ENCODE measurements at regions not wholly inside any gene's neighbourhood (a gene's known extent, or its start where the extent isn't known, plus 50 kb on each side); places are given as distances from the start of the nearest gene placed in this dataset.

DNA sequence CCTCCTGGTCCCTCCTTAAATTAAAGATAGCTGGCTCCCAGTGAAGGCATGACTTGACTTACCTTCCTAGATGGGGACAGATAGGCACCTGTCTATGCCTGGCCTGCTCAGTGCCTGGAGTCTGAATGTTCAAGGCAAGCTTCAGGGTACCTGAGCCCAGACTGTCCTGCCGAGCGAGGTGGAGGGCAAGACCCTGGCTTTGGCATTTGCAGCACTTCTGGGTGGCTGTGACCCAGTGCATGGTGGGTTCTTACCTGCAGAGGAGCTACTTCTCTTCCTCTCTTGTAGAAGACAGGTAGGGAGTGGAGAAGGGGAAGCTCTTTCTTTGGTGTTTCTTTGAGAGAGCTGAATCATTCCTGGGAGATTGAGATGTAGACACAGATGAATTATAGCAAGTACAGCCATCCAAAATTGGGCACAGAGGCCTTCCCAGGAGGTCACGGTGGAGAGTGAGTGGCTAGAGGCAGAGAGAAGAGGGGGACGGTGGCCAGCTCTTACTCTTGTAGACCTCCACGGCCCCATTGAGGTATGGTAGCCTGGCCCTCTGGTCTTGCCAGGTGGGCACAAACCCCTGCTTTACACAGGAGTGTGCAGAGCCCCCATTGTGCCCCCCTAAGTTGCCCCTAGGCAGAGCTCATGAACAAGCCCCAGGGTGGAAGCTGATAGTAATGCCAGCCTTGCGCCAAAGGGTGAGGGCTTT is 402.5 kb upstream of the TPM1 start:
- TF ChIP-seq EZH2 (IDR thresholded peaks at IDR 0.05; ENCODE audit: low read length): no peak
- TF ChIP-seq, protein P1, sequence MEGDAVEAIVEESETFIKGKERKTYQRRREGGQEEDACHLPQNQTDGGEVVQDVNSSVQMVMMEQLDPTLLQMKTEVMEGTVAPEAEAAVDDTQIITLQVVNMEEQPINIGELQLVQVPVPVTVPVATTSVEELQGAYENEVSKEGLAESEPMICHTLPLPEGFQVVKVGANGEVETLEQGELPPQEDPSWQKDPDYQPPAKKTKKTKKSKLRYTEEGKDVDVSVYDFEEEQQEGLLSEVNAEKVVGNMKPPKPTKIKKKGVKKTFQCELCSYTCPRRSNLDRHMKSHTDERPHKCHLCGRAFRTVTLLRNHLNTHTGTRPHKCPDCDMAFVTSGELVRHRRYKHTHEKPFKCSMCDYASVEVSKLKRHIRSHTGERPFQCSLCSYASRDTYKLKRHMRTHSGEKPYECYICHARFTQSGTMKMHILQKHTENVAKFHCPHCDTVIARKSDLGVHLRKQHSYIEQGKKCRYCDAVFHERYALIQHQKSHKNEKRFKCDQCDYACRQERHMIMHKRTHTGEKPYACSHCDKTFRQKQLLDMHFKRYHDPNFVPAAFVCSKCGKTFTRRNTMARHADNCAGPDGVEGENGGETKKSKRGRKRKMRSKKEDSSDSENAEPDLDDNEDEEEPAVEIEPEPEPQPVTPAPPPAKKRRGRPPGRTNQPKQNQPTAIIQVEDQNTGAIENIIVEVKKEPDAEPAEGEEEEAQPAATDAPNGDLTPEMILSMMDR (optimal IDR thresholded peaks at IDR 0.05 in 1 of 3, IDR thresholded peaks at IDR 0.05 in 1 of 3, conservative IDR thresholded peaks at IDR 0.05 in 1 of 3; ENCODE audit: extremely low read depth in 1 of 3, insufficient read depth in 2 of 3, low read length in 3 of 3): no peak
- H3K9ac ChIP-seq (ENCODE audit: control insufficient read depth, extremely low read depth, insufficient read depth, low read length): no peak overlapping the region
- dilution Hi-C loops (cut with MboI; ENCODE audit: extremely low pct_ligation_motif_present, low sequenced_read_pairs): no loop called here
- H3K4me3 ChIP-seq (ENCODE audit: control insufficient read depth in 2 of 3, extremely low read depth in 1 of 3, insufficient read depth in 2 of 3, low read depth in 1 of 3, low read length in 3 of 3): no peak overlapping the region
- H3K27me3 ChIP-seq (ENCODE audit: control insufficient read depth, extremely low read depth, insufficient read depth, low read length): no peaks in the 10 kb centered on the region
- no peaks in the 10 kb centered on the region for H3K4me1 ChIP-seq (ENCODE audit: control insufficient read depth, extremely low read depth, insufficient read depth, low read length)
- no peaks in the 10 kb centered on the region for H4K20me1 ChIP-seq (ENCODE audit: control insufficient read depth, extremely low read depth, insufficient read depth, low read length)
- H3K27ac ChIP-seq (ENCODE audit: control insufficient read depth, insufficient read depth, low read length): no peak overlapping the region
- DNase-seq (ENCODE audit: low read depth, low spot score) (no peak), FAIRE-seq (no peak)
- H3K79me2 ChIP-seq (ENCODE audit: control insufficient read depth, insufficient read depth, low read length): no peaks in the 10 kb centered on the region
- no peaks in the 10 kb centered on the region for H3K36me3 ChIP-seq (ENCODE audit: control insufficient read depth in 2 of 2, extremely low read depth in 1 of 2, insufficient read depth in 2 of 2, low read length in 2 of 2)
- no peaks in the 10 kb centered on the region for H3K9me1 ChIP-seq (ENCODE audit: control insufficient read depth, extremely low read depth, insufficient read depth, low read length)
- no peak overlapping the region for H3K4me2 ChIP-seq (ENCODE audit: control insufficient read depth, extremely low read depth, insufficient read depth, low read depth, low read length)
- no peak overlapping the region for H2AFZ ChIP-seq (ENCODE audit: control insufficient read depth, low read length)
- H3K9me3 ChIP-seq (ENCODE audit: control insufficient read depth, low read depth, low read length): no peaks in the 10 kb centered on the region

DNA sequence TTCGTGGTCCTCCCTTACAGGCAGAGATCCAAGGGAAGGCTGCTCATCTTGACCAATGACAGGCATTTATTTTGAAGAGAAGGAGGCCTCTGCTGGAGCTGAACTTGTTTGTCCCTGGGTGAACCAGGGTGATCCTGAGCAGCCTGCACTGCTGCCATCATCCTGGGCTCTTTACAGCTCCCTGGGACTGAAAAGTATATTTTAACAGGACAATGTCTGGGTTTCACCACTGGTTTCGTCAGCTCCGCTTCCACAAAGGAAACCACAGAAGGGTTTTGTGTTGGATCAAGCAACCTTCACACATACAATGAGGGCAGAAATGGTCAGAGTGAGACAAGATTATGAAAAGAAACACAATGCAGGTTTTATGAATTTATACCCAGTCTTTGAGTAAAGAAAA is 400.7 kb upstream of the TPM1 start:
- H3K27ac ChIP-seq (ENCODE audit: control insufficient read depth, insufficient read depth, low read length): no peak overlapping the region
- TF ChIP-seq, protein P1 (optimal IDR thresholded peaks at IDR 0.05 in 1 of 3, IDR thresholded peaks at IDR 0.05 in 1 of 3, conservative IDR thresholded peaks at IDR 0.05 in 1 of 3; ENCODE audit: extremely low read depth in 1 of 3, insufficient read depth in 2 of 3, low read length in 3 of 3): no peak
- TF ChIP-seq EZH2 (IDR thresholded peaks at IDR 0.05; ENCODE audit: low read length): no peak
- no peaks in the 10 kb centered on the region for H3K79me2 ChIP-seq (ENCODE audit: control insufficient read depth, insufficient read depth, low read length)
- no peak overlapping the region for H3K4me3 ChIP-seq (ENCODE audit: control insufficient read depth in 2 of 3, extremely low read depth in 1 of 3, insufficient read depth in 2 of 3, low read depth in 1 of 3, low read length in 3 of 3)
- no peak overlapping the region for H3K4me2 ChIP-seq (ENCODE audit: control insufficient read depth, extremely low read depth, insufficient read depth, low read depth, low read length)
- H3K9me3 ChIP-seq (ENCODE audit: control insufficient read depth, low read depth, low read length): no peaks in the 10 kb centered on the region
- H3K36me3 ChIP-seq (ENCODE audit: control insufficient read depth in 2 of 2, extremely low read depth in 1 of 2, insufficient read depth in 2 of 2, low read length in 2 of 2): no peaks in the 10 kb centered on the region
- no peaks in the 10 kb centered on the region for H4K20me1 ChIP-seq (ENCODE audit: control insufficient read depth, extremely low read depth, insufficient read depth, low read length)
- no peaks in the 10 kb centered on the region for H3K9me1 ChIP-seq (ENCODE audit: control insufficient read depth, extremely low read depth, insufficient read depth, low read length)
- DNase-seq (ENCODE audit: low read depth, low spot score): no peak
- H3K9ac ChIP-seq (ENCODE audit: control insufficient read depth, extremely low read depth, insufficient read depth, low read length): no peak overlapping the region
- no peaks in the 10 kb centered on the region for H3K27me3 ChIP-seq (ENCODE audit: control insufficient read depth, extremely low read depth, insufficient read depth, low read length)
- dilution Hi-C loops (cut with MboI; ENCODE audit: extremely low pct_ligation_motif_present, low sequenced_read_pairs): no loop called here
- H3K4me1 ChIP-seq (ENCODE audit: control insufficient read depth, extremely low read depth, insufficient read depth, low read length): no peaks in the 10 kb centered on the region
- H2AFZ ChIP-seq (ENCODE audit: control insufficient read depth, low read length): no peak overlapping the region
- no peak for FAIRE-seq

Measured in keratinocyte (primary cell).